ENCODE measurements at regions not wholly inside any gene's neighbourhood (a gene's known extent, or its start where the extent isn't known, plus 50 kb on each side); places are given as distances from the start of the nearest gene placed in this dataset.
A peak's percentile ranks its signal among the peaks of the same experiment; 100 is the strongest.

- DNase-seq (ENCODE audit: extremely low read depth in 1 of 11, low read depth in 9 of 11, low spot score in 4 of 11) = no peak
Measured at GRCh38 chr9:82552784-82553183, 510.2 kb downstream of the RASEF start.

GRCh38 chr9:82553654-82554366 lies 509.1 kb downstream of the RASEF start:
- DNase-seq (ENCODE audit: extremely low read depth in 1 of 11, low read depth in 9 of 11, low spot score in 4 of 11) = no peak

GRCh38 chr9:82554381-82554780 lies 508.6 kb downstream of the RASEF start:
- DNase-seq (ENCODE audit: extremely low read depth in 1 of 11, low read depth in 9 of 11, low spot score in 4 of 11) = no peak

- DNase-seq (ENCODE audit: extremely low read depth in 1 of 11, low read depth in 9 of 11, low spot score in 4 of 11) = no peak
Measured at GRCh38 chr9:82555031-82555430, 507.9 kb downstream of the RASEF start.

GRCh38 chr9:82555431-82556051 lies 507.4 kb downstream of the RASEF start:
- DNase-seq (ENCODE audit: extremely low read depth in 1 of 11, low read depth in 9 of 11, low spot score in 4 of 11) = peak in 7 of 11 donors; percentile 49 to 85 (median 75)

GRCh38 chr9:82558346-82558745 lies 504.6 kb downstream of the RASEF start:
- no peak for DNase-seq (ENCODE audit: extremely low read depth in 1 of 11, low read depth in 9 of 11, low spot score in 4 of 11)

GRCh38 chr9:82558855-82559630 lies 503.9 kb downstream of the RASEF start:
- no peak for DNase-seq (ENCODE audit: extremely low read depth in 1 of 11, low read depth in 9 of 11, low spot score in 4 of 11)

- DNase-seq (ENCODE audit: extremely low read depth in 1 of 11, low read depth in 9 of 11, low spot score in 4 of 11) = no peak
Measured at GRCh38 chr9:82560036-82560435, 502.9 kb downstream of the RASEF start.

GRCh38 chr9:82560457-82560904 lies 502.5 kb downstream of the RASEF start:
- DNase-seq (ENCODE audit: extremely low read depth in 1 of 11, low read depth in 9 of 11, low spot score in 4 of 11) = no peak

- no peak for DNase-seq (ENCODE audit: extremely low read depth in 1 of 11, low read depth in 9 of 11, low spot score in 4 of 11)
Measured at GRCh38 chr9:82563094-82563493, 499.8 kb downstream of the RASEF start.

GRCh38 chr9:82563841-82564240 lies 499.1 kb downstream of the RASEF start:
- DNase-seq (ENCODE audit: extremely low read depth in 1 of 11, low read depth in 9 of 11, low spot score in 4 of 11) = no peak

- DNase-seq (ENCODE audit: extremely low read depth in 1 of 11, low read depth in 9 of 11, low spot score in 4 of 11) = no peak
Measured at GRCh38 chr9:82565188-82565969, 497.6 kb downstream of the RASEF start.

GRCh38 chr9:82567953-82568352 lies 495.0 kb downstream of the RASEF start:
- DNase-seq (ENCODE audit: extremely low read depth in 1 of 11, low read depth in 9 of 11, low spot score in 4 of 11) = no peak

- DNase-seq (ENCODE audit: extremely low read depth in 1 of 11, low read depth in 9 of 11, low spot score in 4 of 11) = no peak
Measured at GRCh38 chr9:82570226-82570625, 492.7 kb downstream of the RASEF start.

- DNase-seq (ENCODE audit: extremely low read depth in 1 of 11, low read depth in 9 of 11, low spot score in 4 of 11) = no peak
Measured at GRCh38 chr9:82571540-82571939, 491.4 kb downstream of the RASEF start.

- no peak for DNase-seq (ENCODE audit: extremely low read depth in 1 of 11, low read depth in 9 of 11, low spot score in 4 of 11)
Measured at GRCh38 chr9:82572146-82572545, 490.8 kb downstream of the RASEF start.

- no peak for DNase-seq (ENCODE audit: extremely low read depth in 1 of 11, low read depth in 9 of 11, low spot score in 4 of 11)
Measured at GRCh38 chr9:82574911-82575310, 488.0 kb downstream of the RASEF start.

GRCh38 chr9:82580921-82581320 lies 482.0 kb downstream of the RASEF start:
- no peak for DNase-seq (ENCODE audit: extremely low read depth in 1 of 11, low read depth in 9 of 11, low spot score in 4 of 11)

GRCh38 chr9:82581516-82581915 lies 481.4 kb downstream of the RASEF start:
- DNase-seq (ENCODE audit: extremely low read depth in 1 of 11, low read depth in 9 of 11, low spot score in 4 of 11) = no peak
